ENCODE measurements at regions not wholly inside any gene's neighbourhood (a gene's known extent, or its start where the extent isn't known, plus 50 kb on each side); places are given as distances from the start of the nearest gene placed in this dataset.

DNA sequence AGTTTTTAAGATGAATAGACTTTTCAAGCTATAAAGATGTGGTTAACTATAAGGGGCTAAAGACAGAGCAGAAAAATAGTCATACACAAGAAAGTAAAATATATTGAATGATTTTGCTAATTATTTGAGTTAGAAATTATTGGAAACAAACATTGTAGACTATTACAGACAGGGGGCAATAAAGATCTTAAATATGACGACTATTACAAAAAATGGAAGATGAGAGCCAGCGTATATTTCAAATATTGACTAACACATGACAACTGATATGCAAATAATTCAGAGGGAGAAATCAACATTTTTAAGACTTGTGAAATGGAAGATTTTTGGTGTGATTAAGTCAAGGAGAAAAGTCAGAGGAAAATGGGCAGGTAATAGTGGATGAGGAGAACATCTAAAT is 520.2 kb upstream of the NUDT12 start:
- no peak for TF ChIP-seq GATA3 (IDR thresholded peaks at IDR 0.05; ENCODE audit: low read depth, low read length)
- no peak for TF ChIP-seq GATA2 (IDR thresholded peaks at IDR 0.05; ENCODE audit: low read depth, low read length)

DNA sequence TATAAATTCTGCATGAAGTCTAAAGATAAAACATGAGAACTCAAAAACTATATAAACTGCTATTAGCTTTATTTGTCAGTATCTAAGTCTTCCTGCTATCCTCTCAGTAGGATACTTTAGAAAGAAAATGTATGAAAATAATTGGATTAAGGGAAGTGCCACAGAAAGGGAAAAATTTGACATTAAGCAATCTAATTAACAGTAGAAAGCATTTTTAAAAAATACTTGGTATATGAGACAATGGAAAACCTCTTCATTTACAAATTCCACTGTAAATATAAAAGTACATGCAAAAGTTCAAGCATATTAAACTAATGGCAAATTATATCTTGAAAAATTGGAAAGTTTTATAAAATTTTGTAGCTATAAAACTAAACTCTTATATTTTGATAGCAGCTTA is 518.6 kb upstream of the NUDT12 start:
- TF ChIP-seq GATA3 (IDR thresholded peaks at IDR 0.05; ENCODE audit: low read depth, low read length): no peak
- no peak for TF ChIP-seq GATA2 (IDR thresholded peaks at IDR 0.05; ENCODE audit: low read depth, low read length)

DNA sequence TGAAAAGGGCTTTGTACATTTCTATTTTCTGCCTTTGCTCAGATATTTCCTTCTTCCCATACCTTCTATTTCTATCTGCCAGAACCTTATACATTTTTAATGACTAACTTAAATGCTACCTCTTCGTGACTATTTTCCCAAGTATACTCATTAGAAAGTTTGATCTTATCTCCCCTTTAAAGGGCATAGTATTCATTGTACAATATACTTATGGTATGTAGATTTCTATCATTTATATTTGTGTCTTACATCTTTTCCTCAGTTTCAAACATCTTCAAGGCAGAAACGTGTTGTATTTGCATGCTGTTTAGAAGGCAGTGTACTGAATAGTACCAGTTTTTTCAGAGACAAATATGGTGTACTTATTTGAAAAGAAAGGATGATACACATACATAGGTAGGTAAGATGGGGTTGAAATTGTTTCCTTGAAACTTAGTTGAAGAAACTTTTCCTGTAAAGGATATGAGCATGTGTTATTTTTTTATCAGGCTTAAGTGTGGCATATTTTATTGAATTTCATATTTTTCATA is 518.1 kb upstream of the NUDT12 start:
- no peak for TF ChIP-seq GATA2 (IDR thresholded peaks at IDR 0.05; ENCODE audit: low read depth, low read length)
- no peak for TF ChIP-seq GATA3 (IDR thresholded peaks at IDR 0.05; ENCODE audit: low read depth, low read length)

DNA sequence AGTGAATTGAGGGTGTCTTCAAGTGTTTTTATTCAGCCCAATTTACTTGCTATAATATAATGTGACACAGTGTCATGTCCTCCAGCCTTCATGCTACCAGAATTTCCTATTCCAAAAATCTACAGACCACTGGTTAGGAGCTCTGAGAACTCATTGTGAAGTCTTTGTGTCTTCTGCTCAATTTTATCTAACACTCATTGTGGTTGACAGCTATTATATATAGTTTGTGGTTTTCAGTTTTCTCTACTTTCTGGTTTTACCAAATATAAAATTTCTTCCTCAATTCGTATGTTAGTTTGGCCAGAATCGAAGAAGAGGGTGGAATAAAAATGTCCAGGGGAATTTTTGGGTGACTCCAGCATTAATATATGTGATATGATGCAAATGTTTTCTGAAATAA is 509.3 kb upstream of the NUDT12 start:
- TF ChIP-seq GATA3 (IDR thresholded peaks at IDR 0.05; ENCODE audit: low read depth, low read length) (no peak), GATA2 (IDR thresholded peaks at IDR 0.05; ENCODE audit: low read depth, low read length) (no peak)

DNA sequence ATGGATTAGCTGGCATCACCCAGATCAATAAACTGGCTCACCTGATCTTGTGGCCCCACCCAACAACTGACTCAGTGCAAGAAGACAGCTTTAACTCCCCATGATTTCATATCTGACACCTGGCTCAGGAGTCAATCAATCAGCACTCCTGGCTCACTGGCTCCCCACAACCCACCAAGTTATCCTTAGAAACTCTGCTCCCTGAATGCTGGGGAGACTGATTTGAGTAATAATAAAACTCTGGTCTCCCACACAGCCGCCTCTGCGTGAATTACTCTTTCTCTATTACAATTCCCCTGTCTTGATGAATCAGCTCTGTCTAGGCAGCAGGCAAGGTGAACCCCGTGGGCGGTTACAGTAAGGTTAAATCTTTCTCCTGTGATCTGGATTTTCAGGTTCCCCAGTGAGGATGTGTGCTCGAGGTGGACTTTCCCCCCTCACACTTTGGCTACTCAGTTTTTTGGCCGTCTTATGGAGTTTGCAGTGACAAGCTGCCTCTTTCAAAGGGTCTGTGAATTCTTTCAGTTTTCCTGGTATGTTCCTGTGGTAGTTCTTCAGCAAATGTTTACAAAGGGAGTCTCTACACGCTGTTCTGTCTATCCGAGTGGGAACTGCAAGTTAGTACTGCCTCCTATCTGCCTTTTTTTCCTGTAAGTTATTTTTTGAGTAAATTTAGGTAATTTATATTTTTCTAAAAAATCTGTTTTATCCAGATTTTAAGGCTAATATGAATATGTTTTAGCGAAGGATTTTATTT is 500.2 kb upstream of the NUDT12 start:
- no peak for TF ChIP-seq GATA2 (IDR thresholded peaks at IDR 0.05; ENCODE audit: low read depth, low read length)
- TF ChIP-seq GATA3 (IDR thresholded peaks at IDR 0.05; ENCODE audit: low read depth, low read length): no peak

DNA sequence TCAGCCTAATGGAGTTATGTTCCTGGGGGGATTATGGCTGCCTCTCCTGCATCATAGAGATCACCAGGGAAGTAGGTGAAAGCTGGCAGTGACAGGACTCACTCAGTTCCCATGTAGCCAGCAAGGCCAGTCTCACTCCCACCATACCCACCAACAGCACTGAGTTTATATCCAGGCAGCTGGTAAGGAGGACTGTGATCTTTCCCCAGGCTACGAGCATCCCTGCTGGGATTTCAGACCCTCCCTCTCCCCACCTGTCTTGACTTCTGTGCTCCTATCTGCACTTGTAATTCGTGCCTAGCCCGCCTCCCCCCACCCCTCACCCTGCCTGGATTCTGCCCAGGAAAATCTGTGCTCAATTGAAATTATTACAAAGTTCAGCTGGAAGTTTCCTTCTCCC is 499.1 kb upstream of the NUDT12 start:
- TF ChIP-seq GATA2 (IDR thresholded peaks at IDR 0.05; ENCODE audit: low read depth, low read length) (no peak), GATA3 (IDR thresholded peaks at IDR 0.05; ENCODE audit: low read depth, low read length) (no peak)

DNA sequence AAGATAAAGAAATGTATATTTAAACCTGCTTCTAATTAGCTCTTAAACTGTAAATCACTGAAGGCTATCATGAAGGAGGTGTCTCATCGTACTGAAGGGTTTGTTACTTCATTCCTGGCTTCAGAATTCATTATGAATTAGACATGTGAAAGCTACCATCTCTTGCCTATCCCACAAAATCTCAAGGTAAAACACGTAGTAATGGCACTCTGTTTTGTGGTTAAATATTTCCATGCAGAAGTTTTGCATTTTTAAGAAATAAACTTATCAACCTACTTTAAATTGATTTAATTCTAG is 490.7 kb upstream of the NUDT12 start:
- TF ChIP-seq GATA3 (IDR thresholded peaks at IDR 0.05; ENCODE audit: low read depth, low read length): no peak
- no peak for TF ChIP-seq GATA2 (IDR thresholded peaks at IDR 0.05; ENCODE audit: low read depth, low read length)

DNA sequence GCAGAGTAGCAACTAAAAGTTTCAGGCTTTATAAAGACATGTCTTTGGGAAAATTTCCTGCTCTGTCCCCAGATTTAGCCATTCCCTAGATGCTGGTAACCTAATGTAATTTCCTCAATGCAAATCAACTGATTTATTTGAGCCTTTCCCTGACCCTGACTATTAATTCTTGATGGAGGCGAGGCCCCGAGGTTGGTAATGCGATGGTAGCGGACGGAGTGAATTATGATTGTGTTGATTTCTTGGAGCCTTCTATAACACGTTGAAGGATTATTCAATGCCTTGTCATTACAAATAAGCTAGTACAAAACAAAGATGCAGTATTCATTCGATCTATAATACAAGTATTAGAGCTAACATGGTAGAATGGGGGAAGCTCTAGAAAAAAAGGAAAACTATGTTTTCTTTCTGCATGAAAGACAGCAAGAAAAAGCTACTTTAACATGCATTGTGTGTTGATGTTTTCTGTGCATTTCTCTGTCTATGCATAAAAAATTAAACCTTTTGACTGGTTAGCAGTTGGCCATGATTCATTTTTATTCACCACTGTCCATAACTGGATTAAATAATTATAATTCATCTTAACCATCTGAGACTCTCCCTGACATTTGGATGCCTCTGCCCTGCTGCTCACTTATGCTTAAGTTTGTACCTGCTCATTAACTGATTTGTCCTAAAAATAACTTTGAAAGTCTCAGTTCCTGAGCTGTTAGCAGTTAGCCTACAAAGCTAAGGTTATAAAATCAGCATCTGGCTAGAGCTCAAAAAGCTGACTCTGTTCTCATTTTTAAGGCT is 490.2 kb upstream of the NUDT12 start:
- TF ChIP-seq GATA2 (IDR thresholded peaks at IDR 0.05; ENCODE audit: low read depth, low read length) (no peak), GATA3 (IDR thresholded peaks at IDR 0.05; ENCODE audit: low read depth, low read length) (no peak)

DNA sequence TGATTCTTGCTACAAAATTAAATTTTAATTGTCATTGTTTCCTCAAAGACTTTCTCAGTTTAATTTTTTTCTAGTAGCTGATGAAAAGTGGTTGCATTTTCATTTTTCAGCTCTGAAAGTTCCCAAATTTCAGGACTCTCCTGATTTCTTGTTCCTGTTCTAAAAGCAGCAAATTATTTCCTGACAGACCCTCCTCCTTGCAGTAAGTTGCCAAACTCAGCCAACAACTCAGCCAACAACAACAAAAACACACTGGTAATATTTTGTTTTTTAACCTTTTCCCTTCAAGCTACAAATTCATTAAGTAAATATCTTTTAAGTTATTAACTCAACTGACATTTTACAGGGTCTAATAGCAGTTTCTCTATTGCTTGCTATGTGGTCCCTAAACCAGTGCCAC is 487.8 kb upstream of the NUDT12 start:
- TF ChIP-seq GATA3 (IDR thresholded peaks at IDR 0.05; ENCODE audit: low read depth, low read length): no peak
- no peak for TF ChIP-seq GATA2 (IDR thresholded peaks at IDR 0.05; ENCODE audit: low read depth, low read length)

DNA sequence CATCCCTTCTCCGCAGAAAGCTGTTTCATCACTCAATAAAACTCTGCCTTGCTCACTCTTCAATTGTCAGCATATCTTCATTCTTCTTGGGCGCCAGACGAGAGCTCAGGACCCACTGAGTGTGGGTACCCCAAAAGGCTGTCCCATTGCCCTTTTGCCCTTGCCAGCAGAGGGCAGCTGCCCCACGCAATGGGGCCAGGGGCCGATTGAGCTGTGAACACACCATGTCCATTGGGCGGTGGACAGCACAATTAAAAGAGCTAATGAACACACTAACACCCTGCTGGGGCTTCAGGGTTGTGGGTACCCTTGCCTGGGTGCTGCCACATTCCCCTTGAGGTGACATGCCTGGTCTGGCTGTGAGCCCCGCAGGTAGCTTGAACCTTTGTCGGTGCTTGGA is 487.2 kb upstream of the NUDT12 start:
- no peak for TF ChIP-seq GATA2 (IDR thresholded peaks at IDR 0.05; ENCODE audit: low read depth, low read length)
- TF ChIP-seq GATA3 (IDR thresholded peaks at IDR 0.05; ENCODE audit: low read depth, low read length): no peak

DNA sequence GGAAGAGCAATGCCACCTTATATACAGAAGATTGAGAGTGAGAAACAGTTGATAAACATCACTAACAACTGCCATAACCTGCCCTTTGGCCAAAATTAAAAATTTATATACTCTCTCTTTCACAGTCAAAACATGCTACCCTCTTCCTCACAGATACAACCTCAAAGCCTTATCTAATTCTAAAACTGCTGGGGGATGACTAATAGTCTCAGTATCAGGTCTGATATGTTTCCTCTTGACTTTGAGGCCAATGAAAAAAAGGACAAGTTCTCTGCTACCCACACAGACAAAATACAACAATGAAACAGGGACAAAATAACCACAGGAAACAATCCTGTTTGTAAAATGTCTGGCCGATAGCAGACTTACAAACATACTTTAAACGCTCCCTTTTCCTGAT is 485.6 kb upstream of the NUDT12 start:
- TF ChIP-seq GATA3 (IDR thresholded peaks at IDR 0.05; ENCODE audit: low read depth, low read length): no peak
- no peak for TF ChIP-seq GATA2 (IDR thresholded peaks at IDR 0.05; ENCODE audit: low read depth, low read length)

DNA sequence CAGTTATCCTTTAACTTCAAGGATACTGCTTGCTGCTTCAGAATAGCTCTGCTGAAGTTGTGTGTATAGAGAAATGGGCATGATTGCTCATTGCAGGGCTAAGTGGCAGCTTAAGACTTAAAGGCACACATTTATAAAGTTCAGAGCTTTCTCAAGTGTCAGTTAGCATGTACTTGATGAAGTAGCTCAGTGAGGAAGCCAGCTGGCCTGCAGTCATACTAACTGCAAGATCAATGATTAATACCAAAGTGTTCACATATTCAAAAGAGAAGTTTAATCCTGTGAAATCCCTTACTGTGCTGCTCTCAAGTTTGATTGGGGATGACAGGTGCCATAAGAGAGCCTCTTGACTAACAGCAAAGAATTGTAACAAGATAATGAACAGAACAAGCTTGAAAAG is 483.4 kb upstream of the NUDT12 start:
- TF ChIP-seq GATA3 (IDR thresholded peaks at IDR 0.05; ENCODE audit: low read depth, low read length) (no peak), GATA2 (IDR thresholded peaks at IDR 0.05; ENCODE audit: low read depth, low read length) (no peak)

DNA sequence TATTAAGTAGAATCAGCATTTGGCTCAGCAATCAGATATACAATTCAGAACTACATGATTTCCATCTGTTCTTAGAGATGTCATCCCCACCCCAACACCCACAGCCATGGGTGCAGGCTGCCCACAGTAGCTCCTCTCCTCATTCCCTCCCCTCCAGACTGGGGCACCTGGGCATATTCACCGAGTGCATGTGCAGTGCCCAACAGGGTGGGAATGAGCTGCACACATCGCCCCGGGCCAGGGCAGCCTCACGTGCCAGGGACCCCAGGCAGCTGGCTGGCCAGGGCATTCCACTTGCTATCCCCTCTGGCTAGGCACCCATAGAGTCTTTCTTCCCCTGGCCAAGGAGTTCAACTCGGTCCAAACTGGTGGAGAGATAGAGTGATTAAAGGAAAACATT is 461.9 kb upstream of the NUDT12 start:
- TF ChIP-seq GATA2 (IDR thresholded peaks at IDR 0.05; ENCODE audit: low read depth, low read length) (no peak), GATA3 (IDR thresholded peaks at IDR 0.05; ENCODE audit: low read depth, low read length) (no peak)

DNA sequence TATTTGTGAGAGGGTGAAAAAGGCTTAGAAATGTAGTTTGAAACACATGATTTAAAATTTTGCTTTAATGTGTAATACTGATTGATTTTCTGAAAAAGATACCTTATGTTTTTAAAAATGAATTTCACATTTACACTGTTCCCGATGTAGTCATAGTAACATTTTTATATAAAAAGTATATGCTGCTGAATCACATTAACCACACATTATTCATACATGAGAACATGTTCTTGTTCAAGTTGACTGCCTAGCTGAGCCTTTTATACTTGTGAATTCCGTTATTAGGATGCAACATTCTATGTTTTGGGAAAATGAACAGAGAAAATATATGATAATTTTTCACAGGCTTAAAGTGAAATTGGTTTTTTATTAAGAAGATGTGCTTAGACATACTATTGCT is 461.1 kb upstream of the NUDT12 start:
- TF ChIP-seq GATA3 (IDR thresholded peaks at IDR 0.05; ENCODE audit: low read depth, low read length): no peak

DNA sequence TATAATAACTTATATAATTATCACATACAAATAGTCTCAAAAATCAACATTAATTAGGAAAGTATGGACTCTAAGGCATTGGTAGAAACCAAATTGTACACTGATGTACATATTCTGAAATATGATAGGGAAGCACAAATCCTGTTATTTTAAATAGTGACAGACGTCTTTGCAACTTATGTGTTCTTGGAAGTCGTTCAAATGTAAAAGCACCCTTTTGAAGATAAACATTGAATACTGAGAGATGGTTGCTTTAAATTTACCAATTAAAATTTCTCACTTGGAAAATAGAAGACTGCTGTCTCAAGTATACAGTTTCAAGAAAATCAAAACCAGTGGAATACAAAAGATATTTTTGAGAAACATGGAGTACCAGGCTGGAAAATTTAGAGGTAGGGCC is 457.4 kb upstream of the NUDT12 start:
- TF ChIP-seq GATA3 (IDR thresholded peaks at IDR 0.05; ENCODE audit: low read depth, low read length) (no peak), GATA2 (IDR thresholded peaks at IDR 0.05; ENCODE audit: low read depth, low read length) (no peak)
